ENCODE measurements at regions not wholly inside any gene's neighbourhood (a gene's known extent, or its start where the extent isn't known, plus 50 kb on each side); places are given as distances from the start of the nearest gene placed in this dataset.

- no peak for FAIRE-seq
These were observed 57.5 kb downstream of the CSF2 start for GRCh38 chr5:132130918-132131715.

GRCh38 chr5:132132138-132132537 lies 58.5 kb downstream of the CSF2 start:
- Histone ChIP-seq H3K4me3 (ENCODE audit: low read depth, low read length) (no peak overlapping the region), H3K27me3 (ENCODE audit: control insufficient read depth, insufficient read depth, low read length) (peaks cover 2% of the 10 kb centered on the region), H3K36me3 (ENCODE audit: control insufficient read depth, insufficient read depth, low read length) (no peaks in the 10 kb centered on the region)
- FAIRE-seq (no peak), DNase-seq (ENCODE audit: low read depth) (no peak)
- no peak for TF ChIP-seq CTCF (IDR thresholded peaks at IDR 0.05; ENCODE audit: insufficient read depth, low read length, severe bottlenecking)

More at GRCh38 chr5:132130918-132131715, 57.5 kb downstream of the CSF2 start:
- no peaks in the 10 kb centered on the region for H3K36me3 ChIP-seq (ENCODE audit: control insufficient read depth, insufficient read depth, low read length)
- peaks cover 2% of the 10 kb centered on the region for H3K27me3 ChIP-seq (ENCODE audit: control insufficient read depth, insufficient read depth, low read length)
- DNase-seq (ENCODE audit: low read depth) = no peak
- H3K4me3 ChIP-seq (ENCODE audit: low read depth, low read length) = no peak overlapping the region
- no peak for TF ChIP-seq CTCF (IDR thresholded peaks at IDR 0.05; ENCODE audit: insufficient read depth, low read length, severe bottlenecking)

- Histone ChIP-seq H3K36me3 (ENCODE audit: control insufficient read depth, insufficient read depth, low read length) (no peaks in the 10 kb centered on the region), H3K27me3 (ENCODE audit: control insufficient read depth, insufficient read depth, low read length) (peaks cover 1% of the 10 kb centered on the region), H3K4me3 (ENCODE audit: low read depth, low read length) (no peak overlapping the region)
- DNase-seq (ENCODE audit: low read depth) (peak; percentile 48), FAIRE-seq (no peak)
- peak; percentile 12 for TF ChIP-seq CTCF (IDR thresholded peaks at IDR 0.05; ENCODE audit: insufficient read depth, low read length, severe bottlenecking)
These were observed 60.8 kb downstream of the CSF2 start for GRCh38 chr5:132134384-132134783.

GRCh38 chr5:132136906-132137305 lies 63.3 kb downstream of the CSF2 start:
- Histone ChIP-seq H3K27me3 (ENCODE audit: control insufficient read depth, insufficient read depth, low read length) (no peaks in the 10 kb centered on the region), H3K36me3 (ENCODE audit: control insufficient read depth, insufficient read depth, low read length) (no peaks in the 10 kb centered on the region), H3K4me3 (ENCODE audit: low read depth, low read length) (no peak overlapping the region)
- no peak for FAIRE-seq
- peak; percentile 65 for DNase-seq (ENCODE audit: low read depth)
- no peak for TF ChIP-seq CTCF (IDR thresholded peaks at IDR 0.05; ENCODE audit: insufficient read depth, low read length, severe bottlenecking)

GRCh38 chr5:132138260-132138659 lies 64.7 kb downstream of the CSF2 start:
- Histone ChIP-seq H3K36me3 (ENCODE audit: control insufficient read depth, insufficient read depth, low read length) (no peaks in the 10 kb centered on the region), H3K4me3 (ENCODE audit: low read depth, low read length) (no peak overlapping the region), H3K27me3 (ENCODE audit: control insufficient read depth, insufficient read depth, low read length) (no peaks in the 10 kb centered on the region)
- TF ChIP-seq CTCF (IDR thresholded peaks at IDR 0.05; ENCODE audit: insufficient read depth, low read length, severe bottlenecking) = no peak
- FAIRE-seq = no peak
- DNase-seq (ENCODE audit: low read depth) = peak; percentile 70
